Thymus (tissue), 11 donors: ENCODE measurements at regions not wholly inside any gene's neighbourhood (a gene's known extent, or its start where the extent isn't known, plus 50 kb on each side); places are given as distances from the start of the nearest gene placed in this dataset.

Source experiments
- DNase-seq, 9 donors: peaks; one replicate each; pipeline ENCODE4 v3.0.0-alpha.2; 2013; ENCODE audit warnings: low spot score in 9 of 9, low read depth in 6 of 9, missing footprints in 1 of 9
- H3K27ac ChIP-seq, 2 donors: one replicate each; pipeline ENCODE4 v1.5.1; 2013; ENCODE audit warnings: control low read depth in 1 of 2, low read depth in 1 of 2, low read length in 1 of 2, mild to moderate bottlenecking in 1 of 2, moderate library complexity in 1 of 2
- H3K27me3 ChIP-seq, 2 donors: one replicate each; pipeline ENCODE4 v1.5.1; 2013; ENCODE audit warnings: low read length in 1 of 2; ENCODE audit not compliant: control insufficient read depth in 2 of 2, insufficient read depth in 1 of 2
- H3K36me3 ChIP-seq, 2 donors: one replicate each; pipeline ENCODE4 v1.5.1; 2013; ENCODE audit warnings: low read length in 1 of 2, mild to moderate bottlenecking in 1 of 2, moderate library complexity in 1 of 2; ENCODE audit not compliant: control insufficient read depth in 2 of 2, insufficient read depth in 2 of 2
- H3K4me1 ChIP-seq, 2 donors: one replicate each; pipeline ENCODE4 v1.5.1; 2013; ENCODE audit warnings: low read length in 2 of 2; ENCODE audit not compliant: control insufficient read depth in 2 of 2, insufficient read depth in 2 of 2
- H3K4me3 ChIP-seq, 2 donors: one replicate each; pipeline ENCODE4 v1.5.1; 2013; ENCODE audit warnings: low read length in 2 of 2, control low read depth in 1 of 2, mild to moderate bottlenecking in 1 of 2
- H3K9me3 ChIP-seq, 2 donors: one replicate each; pipeline ENCODE4 v1.5.1; 2013; ENCODE audit warnings: low read length in 1 of 2, mild to moderate bottlenecking in 1 of 2; ENCODE audit not compliant: control insufficient read depth in 2 of 2, insufficient read depth in 1 of 2
- WGBS: extraction: QIAGEN DNeasy Blood & Tissue Kit; methylation state at CpG from one replicate; pipeline ENCODE4 v1.1.7; 2013; 5-methylcytosine and 5-hydroxymethylcytosine counted together
- donor health status: healthy.

GRCh38 chr20:17793986-17794385, 94.2 kb downstream of the BANF2 start:
- no peaks in the 10 kb centered on the region for H3K4me1 ChIP-seq
- peaks cover 0 to 2% of the 10 kb centered on the region in 2 donors for H3K9me3 ChIP-seq
- H3K27ac ChIP-seq: no peak overlapping the region
- H3K4me3 ChIP-seq: no peak overlapping the region
- WGBS: 97% methylated on average over 2 of the region's 2 CpGs
- no peaks in the 10 kb centered on the region for H3K27me3 ChIP-seq
- no peaks in the 10 kb centered on the region for H3K36me3 ChIP-seq
- no peak for DNase-seq

GRCh38 chr20:17790296-17790695, 90.5 kb downstream of the BANF2 start:
- DNase-seq: no peak
- 87% methylated on average over 4 of the region's 4 CpGs for WGBS

GRCh38 chr20:17787816-17788215, 88.0 kb downstream of the BANF2 start:
- Histone ChIP-seq H3K4me1 (no peaks in the 10 kb centered on the region), H3K36me3 (no peaks in the 10 kb centered on the region), H3K9me3 (no peaks in the 10 kb centered on the region), H3K27ac (no peak overlapping the region), H3K4me3 (no peak overlapping the region), H3K27me3 (no peaks in the 10 kb centered on the region)
- DNase-seq: no peak
- WGBS: 100% methylated on average over 1 of the region's 1 CpG

More at GRCh38 chr20:17790296-17790695, 90.5 kb downstream of the BANF2 start:
- H3K27me3 ChIP-seq: no peaks in the 10 kb centered on the region
- no peak overlapping the region for H3K27ac ChIP-seq
- no peaks in the 10 kb centered on the region for H3K4me1 ChIP-seq
- H3K4me3 ChIP-seq: no peak overlapping the region
- H3K36me3 ChIP-seq: no peaks in the 10 kb centered on the region
- H3K9me3 ChIP-seq: no peaks in the 10 kb centered on the region

GRCh38 chr20:17786221-17786718, 86.5 kb downstream of the BANF2 start:
- DNase-seq: no peak
- WGBS: 72% methylated on average over 11 of the region's 11 CpGs

More at GRCh38 chr20:17786221-17786718, 86.5 kb downstream of the BANF2 start:
- no peak overlapping the region for H3K27ac ChIP-seq
- H3K36me3 ChIP-seq: no peaks in the 10 kb centered on the region
- H3K4me3 ChIP-seq: no peak overlapping the region
- no peaks in the 10 kb centered on the region for H3K9me3 ChIP-seq
- no peaks in the 10 kb centered on the region for H3K27me3 ChIP-seq
- no peaks in the 10 kb centered on the region for H3K4me1 ChIP-seq
